ENCODE measurements at regions not wholly inside any gene's neighbourhood (a gene's known extent, or its start where the extent isn't known, plus 50 kb on each side); places are given as distances from the start of the nearest gene placed in this dataset.
"Not testable (repeated sequence)": the region's sequence is repeated elsewhere in the genome, so short reads cannot be mapped to it uniquely, and the experiment has no call there.

DNA sequence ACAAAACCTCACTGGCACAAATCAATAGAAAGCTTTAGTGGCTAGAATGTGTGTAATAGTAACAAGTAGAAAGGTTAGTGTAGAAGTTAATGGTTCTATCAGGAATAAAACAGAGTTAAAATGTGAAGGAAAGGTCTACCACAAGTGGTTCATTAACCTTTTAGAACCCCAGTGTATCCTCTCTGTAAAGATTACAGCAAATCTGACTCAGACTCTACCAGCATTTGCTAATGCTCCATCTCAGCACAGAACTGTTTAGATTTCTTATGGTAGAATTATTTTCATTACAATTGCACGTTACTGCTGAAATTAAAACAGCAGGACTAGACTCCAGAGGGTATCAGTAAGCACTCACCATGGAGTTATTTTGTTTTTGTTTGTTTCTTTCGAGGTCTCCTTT is 609.0 kb upstream of the LMO3 start:
- DNase-seq, result no peak

DNA sequence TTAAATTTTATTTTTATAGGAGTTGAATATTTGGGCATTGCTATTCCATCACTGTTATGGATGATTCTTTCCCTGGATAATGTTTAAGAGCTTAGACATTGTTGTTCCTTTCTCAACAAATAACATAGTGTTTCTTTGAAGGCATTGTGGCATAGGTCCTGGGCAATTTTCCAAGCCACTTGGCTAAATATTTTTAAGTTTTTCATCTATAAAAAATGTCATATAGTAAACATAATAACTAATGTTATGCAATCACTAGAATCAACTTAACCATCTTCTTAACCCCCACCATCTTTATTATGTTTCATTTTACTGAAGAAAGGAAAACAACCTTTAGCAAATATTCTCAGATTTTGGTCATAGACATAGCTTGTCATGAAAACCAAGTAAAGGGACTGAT is 600.6 kb upstream of the LMO3 start:
- DNase-seq, result no peak

DNA sequence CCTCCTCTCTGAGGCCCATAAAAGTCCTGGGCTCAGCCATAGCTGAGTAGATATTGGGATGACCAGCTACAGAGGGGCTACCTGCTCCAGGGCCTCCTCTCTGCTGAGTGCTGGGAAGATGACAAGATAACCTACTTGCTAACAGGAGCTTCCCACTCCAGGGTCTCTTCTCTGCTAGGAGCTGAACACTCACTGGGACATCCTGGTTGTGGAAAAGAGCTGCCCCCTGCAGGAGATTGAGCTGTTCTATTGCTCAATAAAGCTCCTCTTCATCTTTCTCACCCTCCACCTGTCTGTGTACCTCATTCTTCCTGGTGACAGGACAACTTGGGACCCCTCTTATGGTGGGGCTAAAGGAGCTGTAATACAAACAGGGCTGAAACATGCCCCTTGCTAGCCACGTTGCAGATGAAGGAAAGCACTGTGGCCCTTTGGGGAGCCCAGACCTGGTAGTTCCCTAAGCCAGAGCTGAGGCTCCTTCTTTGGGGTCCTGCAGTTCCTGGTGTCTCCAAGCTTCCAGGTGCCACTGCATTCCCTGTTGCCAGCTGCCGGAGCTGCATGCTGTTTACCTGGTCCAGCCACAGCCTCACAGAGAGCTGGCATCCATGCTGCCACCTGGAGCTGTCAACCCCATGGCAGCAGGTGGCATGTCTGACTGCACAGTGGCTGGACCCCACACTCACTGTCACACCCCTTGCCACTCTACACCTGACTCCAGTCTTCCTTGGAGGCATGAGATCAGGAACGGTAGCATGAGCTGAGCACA is 598.5 kb upstream of the LMO3 start:
- DNase-seq, result no peak

DNA sequence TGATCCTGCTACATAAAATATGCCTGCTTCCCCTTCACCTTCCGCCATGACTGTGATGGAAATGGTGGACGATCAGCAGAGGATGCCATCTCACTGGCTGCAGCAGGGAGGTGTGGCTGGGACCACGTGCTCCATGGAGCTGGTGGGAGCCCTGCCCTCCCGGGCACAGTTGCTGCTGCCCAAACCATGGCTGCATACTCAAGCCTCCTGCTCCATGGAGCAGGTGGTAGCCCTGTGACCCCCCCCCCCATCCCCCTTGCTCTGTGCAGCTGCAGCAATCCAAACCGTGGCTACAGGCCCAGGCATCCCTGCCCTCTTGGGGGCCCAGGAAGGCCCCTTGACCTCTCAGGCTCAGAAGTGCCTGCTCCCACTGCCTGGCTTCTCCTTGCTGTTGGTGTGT is 597.5 kb upstream of the LMO3 start:
- no peak for DNase-seq

DNA sequence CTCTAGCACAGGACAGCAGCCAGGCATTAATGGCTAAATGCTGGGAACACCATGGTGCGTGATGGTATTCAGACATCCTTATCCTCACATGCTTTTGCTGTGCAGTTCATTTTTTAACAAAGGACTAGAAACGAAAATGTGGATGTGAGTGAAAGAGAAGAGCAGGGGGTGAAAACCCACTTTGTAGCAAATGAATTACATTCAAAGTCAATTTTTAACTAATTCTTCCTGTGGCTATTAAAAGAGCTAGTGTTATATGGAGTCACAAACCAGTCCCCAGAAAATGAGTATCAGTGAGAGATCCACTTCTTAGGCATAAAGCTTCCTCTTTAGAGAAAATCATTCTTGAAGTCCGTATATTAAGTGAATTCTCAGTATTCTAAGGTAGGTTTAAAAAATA is 592.0 kb upstream of the LMO3 start:
- DNase-seq, result no peak

DNA sequence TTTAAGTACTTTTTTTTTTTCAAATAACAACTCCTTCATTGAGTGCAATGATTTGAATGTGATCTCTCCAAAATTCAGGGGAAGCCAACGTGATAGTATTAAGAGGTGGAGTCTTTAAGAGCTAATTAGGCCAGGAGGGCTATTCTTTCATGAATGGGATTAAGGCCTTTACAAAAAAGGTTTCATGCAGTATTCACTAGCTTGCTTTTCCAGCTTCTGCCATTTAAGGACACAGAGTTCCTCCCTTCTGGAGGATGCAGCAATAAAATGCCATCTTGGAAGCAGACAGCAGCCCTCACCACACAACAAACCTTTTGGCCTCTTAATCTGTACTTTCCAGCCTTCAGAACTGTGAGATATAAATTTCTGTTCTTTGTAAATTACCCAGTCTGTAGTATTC is 586.8 kb upstream of the LMO3 start:
- DNase-seq, result no peak

DNA sequence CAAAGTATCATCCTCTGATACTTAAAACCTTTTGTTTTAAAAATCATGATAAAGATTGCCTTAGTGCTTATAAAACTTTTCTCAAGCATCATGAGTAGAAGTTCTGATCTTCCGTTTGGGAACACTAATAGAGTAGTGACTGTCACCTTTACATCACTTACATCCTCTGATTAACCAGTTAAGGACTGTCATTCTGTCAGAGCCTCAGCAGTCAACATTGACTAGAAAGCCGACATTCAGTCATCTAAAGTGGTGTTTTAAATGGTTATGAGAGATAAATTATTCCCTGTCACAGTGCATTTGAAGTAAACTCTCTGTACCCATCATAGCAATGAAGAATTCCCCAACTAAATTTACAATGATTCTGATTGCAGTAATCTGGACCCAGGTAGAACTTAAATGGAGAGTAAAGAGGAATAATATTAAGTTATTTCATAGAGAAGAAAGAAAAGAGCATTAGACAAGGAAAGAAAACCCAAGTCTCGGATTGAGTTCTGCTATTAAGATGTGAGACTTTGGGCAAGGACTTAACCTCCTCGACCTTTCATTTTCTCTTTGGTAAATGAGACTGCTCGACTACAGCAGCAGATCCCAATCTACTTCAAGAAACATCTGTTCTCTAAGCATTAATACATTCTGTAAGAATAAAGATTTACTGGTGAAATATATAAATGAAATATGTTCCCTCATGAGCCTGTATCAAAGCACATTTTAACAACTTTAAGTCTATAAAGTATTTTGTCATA is 563.9 kb upstream of the LMO3 start:
- DNase-seq, result no peak

DNA sequence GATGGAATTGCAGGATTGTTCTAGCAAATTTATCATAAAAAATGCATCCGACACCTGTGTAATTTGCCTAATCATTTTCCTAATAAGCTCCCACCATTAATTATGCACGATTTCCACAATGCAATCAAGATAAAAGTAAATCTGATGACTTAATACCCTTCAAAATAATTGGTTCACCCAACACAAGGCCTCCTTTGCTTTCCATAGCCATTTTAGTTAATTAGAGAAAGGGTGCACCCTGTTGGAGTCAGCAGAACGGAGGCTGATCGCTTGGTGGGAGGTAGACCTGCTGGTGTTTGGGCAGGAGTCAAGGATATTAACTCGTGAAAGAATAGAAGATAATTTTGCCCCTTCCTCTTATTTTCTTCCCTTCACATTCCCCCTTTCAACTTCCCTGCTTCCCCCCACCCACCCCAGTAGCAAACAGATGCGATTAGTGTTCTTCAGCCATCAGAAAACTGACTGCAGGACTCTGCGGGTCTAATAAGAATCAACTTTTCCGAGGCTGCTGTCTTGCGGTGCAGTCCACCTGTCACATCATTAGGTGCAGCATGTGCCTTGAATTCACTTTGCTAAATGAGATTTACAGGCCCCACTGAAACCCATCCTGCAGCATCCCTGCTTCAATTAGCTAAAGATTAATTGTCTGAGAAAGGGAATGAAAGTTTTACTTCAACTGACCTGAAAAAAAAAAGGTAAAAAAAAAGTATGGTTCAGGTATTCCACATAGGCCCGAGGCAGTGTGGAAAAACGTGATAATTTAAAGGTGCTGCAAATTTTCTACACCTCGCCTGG is 553.7 kb upstream of the LMO3 start:
- DNase-seq, result no peak

DNA sequence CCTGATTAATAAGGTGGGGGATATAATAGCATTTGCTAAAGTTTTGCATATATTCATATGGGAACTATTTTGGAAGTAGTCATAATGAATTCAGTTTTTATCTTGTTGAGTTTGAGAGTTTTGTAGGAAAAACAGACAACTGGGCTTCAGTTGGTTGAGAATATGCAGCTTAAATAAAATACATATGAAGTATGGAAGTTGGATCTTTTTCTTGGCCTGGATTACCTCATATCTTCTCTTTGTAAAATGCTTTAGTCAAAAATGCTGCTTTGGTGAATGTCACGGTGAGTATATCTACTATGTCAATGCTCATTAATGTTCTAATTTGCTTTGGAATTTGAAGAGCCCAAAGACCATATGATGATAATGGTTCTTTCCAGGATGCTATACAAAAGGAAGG is 552.2 kb upstream of the LMO3 start:
- no peak for DNase-seq

DNA sequence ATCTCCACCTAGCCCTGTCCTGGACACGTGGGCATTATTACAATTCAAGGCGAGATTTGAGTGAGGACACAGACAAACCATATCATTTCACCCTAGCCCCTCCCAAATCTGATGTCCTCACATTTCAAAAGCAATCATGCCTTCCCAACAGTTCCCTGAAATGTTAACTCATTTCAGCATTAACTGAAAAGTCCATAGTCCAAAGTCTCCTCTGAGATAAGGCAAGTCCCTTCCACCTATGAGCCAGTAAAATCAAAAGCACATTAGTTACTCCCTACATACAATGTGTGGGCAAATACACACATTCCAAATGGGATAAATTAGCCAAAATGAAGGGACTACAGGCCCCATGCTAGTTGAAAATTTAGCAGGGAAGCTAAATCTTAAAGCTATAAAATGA is 546.0 kb upstream of the LMO3 start:
- DNase-seq, result no peak

DNA sequence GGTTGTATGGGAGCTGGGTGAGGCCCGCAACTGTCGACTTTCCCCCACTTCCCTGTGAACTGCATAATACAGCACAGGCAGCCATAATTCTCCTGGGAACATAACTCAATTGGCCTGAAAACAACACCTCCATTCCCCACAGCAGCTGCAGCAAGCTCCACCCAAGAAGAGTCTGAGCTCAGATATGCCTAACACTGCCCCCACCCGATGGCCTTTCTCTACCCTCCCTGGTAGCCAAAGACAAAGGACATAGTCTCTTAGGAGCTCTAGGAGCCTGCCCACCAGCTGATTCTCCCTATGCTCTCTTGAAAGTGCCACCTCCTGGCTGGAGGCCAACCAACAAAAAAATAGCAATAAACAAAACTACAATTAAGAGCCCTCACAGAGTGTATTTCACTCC is 542.7 kb upstream of the LMO3 start:
- no peak for DNase-seq

DNA sequence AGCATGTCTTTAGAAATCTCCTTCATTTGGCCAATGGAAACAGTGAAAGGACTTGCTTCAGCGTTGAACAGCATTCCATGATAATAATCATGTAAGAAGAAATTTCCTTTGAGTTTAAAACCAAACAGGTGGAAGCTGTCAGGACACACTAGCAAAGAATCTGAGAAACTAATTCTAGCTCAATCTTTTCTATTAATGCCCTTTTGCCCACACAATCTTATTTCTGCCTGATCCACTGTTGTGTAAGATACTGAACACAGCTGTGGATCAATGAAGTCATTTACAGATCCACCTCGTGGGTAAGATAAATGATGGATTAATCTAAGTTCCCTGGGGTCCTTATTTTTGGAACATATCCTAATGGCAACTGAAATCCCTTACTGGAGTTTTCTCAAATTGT is 536.9 kb upstream of the LMO3 start:
- no peak for DNase-seq

DNA sequence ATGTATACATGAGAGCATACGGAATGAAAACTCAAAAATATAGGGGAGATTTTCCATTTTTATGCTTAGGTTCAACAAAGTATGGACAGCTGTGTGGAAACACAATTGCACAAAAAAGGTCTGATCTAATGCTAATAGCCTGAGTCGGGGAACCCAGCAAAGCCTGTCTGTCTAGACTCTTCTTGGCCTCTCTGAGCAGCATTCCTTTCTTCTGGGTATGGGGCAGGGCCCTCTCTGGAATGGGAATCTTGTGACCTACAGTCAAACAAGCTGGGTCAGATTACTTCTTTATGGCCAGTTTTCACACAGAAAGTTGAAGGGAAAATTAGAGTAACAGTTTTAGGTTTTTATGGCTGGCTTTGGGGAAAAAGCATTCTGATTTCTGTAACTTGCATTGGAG is 534.0 kb upstream of the LMO3 start:
- no peak for DNase-seq

DNA sequence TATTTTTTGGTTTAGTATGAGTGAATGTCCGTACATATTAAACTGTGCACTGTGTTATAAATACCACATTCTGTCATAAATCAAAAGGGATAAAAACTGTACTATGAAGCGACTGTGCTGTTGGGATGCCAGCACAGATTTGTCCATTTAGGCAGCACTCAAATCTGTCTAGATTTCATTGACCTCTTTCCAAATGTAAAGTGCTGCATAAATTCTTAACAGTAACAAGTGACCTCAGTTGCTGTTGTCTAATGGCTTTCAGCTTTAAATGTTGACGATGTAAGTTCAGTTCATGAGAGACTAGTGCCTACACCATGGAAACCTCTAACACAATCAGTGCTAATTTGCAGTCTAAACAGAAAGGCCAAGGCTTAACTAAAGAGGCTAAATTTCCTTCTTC is 531.4 kb upstream of the LMO3 start:
- DNase-seq, result no peak

DNA sequence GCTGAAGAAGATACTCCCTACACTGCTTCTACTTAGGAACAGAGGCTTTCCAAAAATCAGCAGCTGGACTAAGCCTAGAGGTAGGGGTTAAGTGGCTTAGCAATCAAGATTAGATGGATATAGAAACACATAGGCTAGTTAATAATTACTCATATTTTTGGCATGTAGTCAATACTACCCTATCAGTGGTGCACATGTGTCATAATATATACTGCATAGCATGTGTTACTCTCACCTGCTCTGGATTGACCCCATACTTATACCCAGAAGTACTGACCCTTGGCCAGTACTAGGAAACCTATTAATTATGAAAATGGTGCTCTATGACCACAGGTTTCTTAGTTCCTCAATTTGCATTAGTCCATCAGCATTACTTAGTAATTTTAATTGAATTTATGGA is 528.4 kb upstream of the LMO3 start:
- DNase-seq, result no peak

DNA sequence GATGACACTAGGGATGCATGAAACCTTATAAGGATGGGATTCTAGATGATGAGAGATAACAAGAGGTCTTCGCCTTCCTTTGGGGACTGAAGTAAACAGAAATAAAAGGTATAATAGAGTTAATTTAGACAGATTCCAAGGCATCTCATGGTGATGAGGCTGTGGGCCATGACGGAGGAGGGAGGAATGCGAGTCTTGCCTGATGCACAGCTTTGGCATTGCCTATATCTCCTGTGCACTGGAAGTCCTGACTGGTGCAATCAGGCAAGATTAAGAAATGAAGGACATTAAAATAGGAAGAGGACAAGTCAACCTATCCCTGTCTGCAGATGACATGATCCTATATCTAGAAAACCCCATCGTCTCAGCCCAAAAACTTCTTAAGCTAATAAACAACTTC is 526.4 kb upstream of the LMO3 start:
- DNase-seq, result no peak

DNA sequence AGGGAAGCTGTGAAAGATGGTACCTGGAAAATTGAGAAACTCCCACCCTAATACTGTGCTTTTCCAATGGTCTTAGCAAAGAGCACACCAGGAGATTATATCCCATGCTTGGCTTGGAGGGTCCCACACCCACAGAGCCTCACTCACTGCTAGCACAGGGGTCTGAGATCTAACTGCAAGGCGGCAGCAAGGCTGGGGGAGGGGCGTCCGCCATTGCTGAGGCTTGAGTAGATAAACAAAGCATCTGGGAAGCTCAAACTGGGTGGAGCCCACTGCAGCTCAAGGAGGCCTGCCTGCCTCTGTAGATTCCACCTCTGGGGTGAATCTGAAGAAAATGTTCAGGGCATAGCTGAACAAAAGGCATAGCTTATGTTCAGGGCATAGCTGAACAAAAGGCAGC is 510.6 kb upstream of the LMO3 start:
- DNase-seq, result not testable (repeated sequence)

DNA sequence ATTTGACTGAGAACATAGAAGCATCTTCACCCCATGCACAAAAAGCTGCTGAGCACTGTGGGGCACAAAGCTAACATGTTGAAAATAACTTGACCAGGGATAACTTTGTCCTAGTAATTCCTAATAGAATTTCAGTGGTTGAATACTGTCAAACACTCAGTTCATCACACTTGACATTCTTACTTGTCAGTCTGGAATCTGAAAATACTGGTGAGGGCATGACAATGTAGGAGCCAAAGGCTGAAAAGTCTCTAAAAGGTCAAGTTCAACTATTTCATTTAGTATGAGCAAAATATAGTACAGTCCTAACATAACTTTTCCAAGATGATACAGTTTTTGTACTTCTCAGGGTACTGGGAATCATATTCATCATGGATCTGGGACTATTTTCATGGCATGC is 504.4 kb upstream of the LMO3 start:
- DNase-seq, result no peak

DNA sequence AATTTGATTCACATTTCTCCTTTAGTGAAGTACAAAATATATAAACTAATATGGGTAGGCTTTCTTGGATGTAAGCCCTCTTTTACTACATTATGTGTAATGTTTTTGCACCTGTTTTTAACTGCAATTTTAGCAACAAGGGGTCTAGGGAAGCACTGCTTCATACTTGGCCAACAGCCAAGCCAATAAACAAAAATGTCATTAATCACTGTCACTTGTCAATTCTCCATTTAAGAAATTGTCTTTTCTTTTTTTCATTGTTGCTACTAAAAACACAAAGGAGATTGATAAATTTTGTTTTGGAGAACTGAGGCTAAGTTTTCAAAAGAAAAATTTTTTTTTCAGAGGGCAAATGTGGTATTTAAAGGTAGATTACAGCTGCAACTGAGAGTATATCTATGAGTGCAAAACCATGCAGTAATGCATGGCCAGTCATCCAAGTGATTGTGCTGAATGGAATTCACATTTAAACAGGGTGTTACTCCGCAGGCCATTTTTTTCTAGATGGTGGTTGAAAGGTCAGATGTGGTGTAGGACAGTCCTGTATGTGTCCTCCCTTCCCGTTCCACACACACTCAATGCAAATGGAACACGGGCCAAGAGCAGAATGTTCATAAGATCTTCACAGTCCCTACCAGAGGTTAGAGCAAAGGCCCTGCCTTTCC is 503.0 kb upstream of the LMO3 start:
- no peak for DNase-seq

DNA sequence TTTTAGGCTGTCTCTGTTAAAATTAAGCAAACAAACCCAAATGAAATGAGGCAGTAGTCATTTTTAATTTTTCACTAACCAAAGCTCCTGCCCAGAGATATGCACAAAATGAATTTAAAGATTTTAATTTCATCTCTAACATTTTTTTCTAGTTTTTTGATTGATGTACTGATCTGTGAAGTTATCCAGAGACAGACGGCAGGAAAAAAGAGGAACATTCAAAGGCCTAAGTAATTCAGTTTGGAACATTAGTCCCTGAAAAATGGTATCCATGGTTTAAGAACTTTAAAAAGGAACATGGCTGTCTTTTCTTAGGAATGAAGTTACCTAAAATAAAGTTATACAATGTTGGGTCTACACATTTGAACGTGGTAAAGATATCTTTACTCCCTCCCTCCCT is 498.8 kb upstream of the LMO3 start:
- DNase-seq, result no peak

DNA sequence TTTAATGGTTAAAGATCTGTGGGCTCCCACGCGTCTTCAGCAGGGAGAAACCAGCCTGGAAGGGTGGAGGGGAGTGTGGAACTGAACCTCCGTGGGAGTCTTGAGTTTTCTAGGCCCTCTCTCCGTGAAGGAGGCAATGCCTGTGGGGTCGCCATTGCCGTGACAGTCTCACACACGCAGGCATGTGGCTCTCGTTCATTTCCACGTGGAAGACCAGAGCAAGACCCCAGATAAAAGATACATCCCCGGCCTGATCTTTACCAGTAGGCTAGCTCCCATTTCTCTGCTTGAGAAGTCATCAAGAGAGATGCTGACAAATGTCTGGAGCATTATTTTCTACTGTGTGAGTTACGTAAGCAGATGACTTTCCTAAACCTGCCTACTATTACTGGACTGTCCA is 491.7 kb upstream of the LMO3 start:
- peak; percentile 0 for DNase-seq

DNA sequence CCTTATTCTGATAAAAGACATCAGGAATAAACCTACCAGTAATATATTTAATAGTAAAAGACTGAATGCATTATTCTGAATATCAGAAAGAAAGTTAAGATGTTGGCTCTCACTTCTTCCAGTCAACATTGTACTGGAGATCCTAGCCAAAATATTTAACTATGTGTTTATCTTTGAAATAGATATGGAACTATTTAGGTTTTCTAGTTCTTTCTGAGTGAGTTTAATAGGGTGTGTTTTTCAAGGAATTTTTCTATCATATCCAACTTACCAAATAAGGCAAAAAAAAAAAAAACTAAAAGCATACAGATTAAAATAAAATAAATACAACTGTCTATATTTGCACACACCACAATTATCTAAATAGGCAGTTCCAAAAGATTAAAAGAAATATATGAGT is 478.9 kb upstream of the LMO3 start:
- no peak for DNase-seq

DNA sequence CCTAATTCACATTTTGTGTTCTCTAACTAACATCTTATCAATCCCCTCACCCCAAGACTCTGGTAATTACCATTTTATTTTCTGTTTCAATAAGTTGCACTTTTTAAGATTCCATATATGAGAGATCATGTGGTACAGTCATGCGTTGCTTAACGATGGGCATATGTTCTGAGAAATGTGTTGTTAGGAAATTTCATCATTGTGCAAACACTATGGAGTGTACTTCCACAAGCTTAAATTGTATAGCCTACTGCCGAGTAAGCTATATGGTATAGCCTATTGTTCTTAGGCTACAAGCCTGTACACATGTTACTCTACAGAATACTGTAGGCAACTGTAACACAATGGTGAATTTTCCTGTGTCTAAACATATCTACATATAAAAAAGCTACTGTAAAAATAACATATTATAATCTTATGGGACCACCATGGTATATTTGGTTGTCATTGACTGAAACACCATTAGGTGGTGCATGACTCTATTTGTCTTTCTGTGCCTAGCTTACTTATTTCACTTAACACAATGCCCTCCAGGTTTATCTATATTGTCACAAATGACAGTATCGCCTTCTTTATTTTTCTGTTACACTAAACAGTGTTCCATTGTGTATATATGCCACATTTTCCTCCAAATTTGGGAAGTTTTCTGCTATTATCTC is 473.4 kb upstream of the LMO3 start:
- DNase-seq, result no peak
